Activated CD4-positive, alpha-beta T cell treated with anti-CD3 and anti-CD28 coated beads, Interleukin-2, amount 10 ng/mL, durations not matched to agents 7 days and 5 days (primary cell): ENCODE measurements at regions not wholly inside any gene's neighbourhood (a gene's known extent, or its start where the extent isn't known, plus 50 kb on each side); places are given as distances from the start of the nearest gene placed in this dataset.
"Not testable (repeated sequence)": the region's sequence is repeated elsewhere in the genome, so short reads cannot be mapped to it uniquely, and the experiment has no call there.

Source experiments
- CTCF ChIA-PET: fragments of 350-600 bp; sonication (Branson Sonifier 250); formaldehyde crosslinking; loops from one replicate; lab custom pipeline; 2021; ENCODE audit warnings: antibody characterized with exemption; lab: Charles Lee
- POLR2A ChIA-PET: fragments of 350-600 bp; sonication (Branson Sonifier 250); formaldehyde crosslinking; loops from one replicate; lab custom pipeline; 2021; ENCODE audit warnings: antibody characterized with exemption; lab: Charles Lee
- DNase-seq: peaks from one replicate; pipeline ENCODE4 v3.0.0-alpha.2; 2020
- H3K27ac Mint-ChIP-seq: one replicate; pipeline ENCODE4 v1.8.0; 2021; ENCODE audit warnings: mild to moderate bottlenecking, moderate library complexity, mixed read lengths
- H3K27me3 Mint-ChIP-seq: one replicate; pipeline ENCODE4 v1.8.0; 2021; ENCODE audit warnings: mixed read lengths
- H3K36me3 Mint-ChIP-seq: one replicate; pipeline ENCODE4 v1.8.0; 2021; ENCODE audit warnings: low read depth, mixed read lengths
- H3K4me1 Mint-ChIP-seq: one replicate; pipeline ENCODE4 v1.8.0; 2021; ENCODE audit warnings: mixed read lengths
- H3K4me3 Mint-ChIP-seq: one replicate; pipeline ENCODE4 v1.8.0; 2021; ENCODE audit warnings: mild to moderate bottlenecking, moderate library complexity, mixed read lengths
- H3K9me3 Mint-ChIP-seq: one replicate; pipeline ENCODE4 v1.8.0; 2021; ENCODE audit warnings: mixed read lengths

DNA sequence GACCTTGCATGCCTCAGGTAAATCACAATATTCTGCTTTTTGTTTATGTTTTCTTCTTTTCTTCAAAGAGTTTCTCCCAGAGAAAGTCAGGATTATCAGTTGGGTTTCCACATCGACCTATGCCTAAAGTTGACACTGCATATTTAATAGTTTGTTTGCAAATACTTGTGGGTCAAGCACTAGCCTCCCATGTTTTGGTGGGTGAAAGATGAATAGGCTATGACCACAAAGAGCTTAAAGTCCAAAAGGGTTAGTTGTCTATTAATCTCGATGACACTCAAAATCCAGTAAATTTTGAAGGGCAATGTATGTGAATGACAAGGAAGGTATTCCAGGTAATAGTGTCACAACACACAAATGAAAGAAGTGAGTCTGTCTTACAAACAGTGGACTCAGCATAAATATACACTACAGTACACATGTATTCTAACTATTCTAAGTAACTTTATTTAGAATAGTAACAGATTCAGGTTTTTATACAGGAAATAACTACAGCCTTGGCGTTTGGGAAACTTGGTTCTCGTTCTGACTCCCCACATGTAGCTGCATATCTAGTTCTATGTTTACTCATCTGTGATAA, 667.1 kb downstream of the PCDH17 start:
- H3K9me3 Mint-ChIP-seq = no peaks in the 10 kb centered on the region
- ChIA-PET CTCF (no interaction called here), POLR2A (no interaction called here)
- no peak overlapping the region for H3K4me3 Mint-ChIP-seq
- no peaks in the 10 kb centered on the region for H3K27me3 Mint-ChIP-seq
- H3K27ac Mint-ChIP-seq = no peak overlapping the region
- DNase-seq = no peak
- H3K4me1 Mint-ChIP-seq = no peaks in the 10 kb centered on the region
- H3K36me3 Mint-ChIP-seq = no peaks in the 10 kb centered on the region

GRCh38 chr13:58300224-58300623, 668.7 kb downstream of the PCDH17 start:
- no peak for DNase-seq
- POLR2A ChIA-PET = no interaction called here
- Mint-ChIP-seq H3K27me3 (no peaks in the 10 kb centered on the region), H3K9me3 (no peaks in the 10 kb centered on the region), H3K4me1 (no peaks in the 10 kb centered on the region), H3K36me3 (no peaks in the 10 kb centered on the region), H3K27ac (no peak overlapping the region), H3K4me3 (no peak overlapping the region)
- CTCF ChIA-PET = no interaction called here

DNA sequence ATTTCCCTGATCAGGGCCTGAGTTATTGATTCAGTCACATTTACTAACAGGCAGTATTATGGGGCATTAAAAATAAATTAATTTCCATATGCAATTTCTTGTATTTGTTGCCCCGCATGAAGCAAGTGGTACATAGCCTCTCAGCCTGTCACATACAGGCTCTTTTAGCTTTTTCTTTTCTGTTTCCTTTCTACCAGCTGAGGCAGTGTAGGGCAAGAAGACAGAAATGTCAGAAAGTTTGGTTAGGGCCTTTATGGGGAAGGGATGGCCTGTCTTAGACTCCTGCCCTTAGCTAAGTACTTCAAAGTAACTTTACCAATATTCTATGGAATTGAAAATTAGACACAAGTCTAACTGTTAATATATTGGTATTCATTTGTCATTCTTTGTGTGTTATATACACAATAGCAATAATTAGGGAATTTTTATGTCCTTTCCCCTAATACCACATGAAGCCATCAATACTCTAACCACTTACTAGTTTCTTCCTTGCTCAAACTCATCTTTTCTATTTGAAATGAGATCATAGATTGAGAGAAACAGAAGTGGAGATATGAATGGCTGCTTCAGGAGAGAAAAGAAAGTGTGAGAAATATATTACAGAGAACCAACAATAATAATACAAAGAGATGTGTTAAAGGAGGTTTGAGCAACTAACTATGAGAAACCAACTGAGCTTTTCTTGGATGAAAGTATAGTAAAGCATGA, 669.6 kb downstream of the PCDH17 start:
- H3K4me3 Mint-ChIP-seq = no peak overlapping the region
- no peak overlapping the region for H3K27ac Mint-ChIP-seq
- ChIA-PET POLR2A (no interaction called here), CTCF (no interaction called here)
- no peaks in the 10 kb centered on the region for H3K36me3 Mint-ChIP-seq
- no peaks in the 10 kb centered on the region for H3K27me3 Mint-ChIP-seq
- no peaks in the 10 kb centered on the region for H3K4me1 Mint-ChIP-seq
- no peak for DNase-seq
- no peaks in the 10 kb centered on the region for H3K9me3 Mint-ChIP-seq

DNA sequence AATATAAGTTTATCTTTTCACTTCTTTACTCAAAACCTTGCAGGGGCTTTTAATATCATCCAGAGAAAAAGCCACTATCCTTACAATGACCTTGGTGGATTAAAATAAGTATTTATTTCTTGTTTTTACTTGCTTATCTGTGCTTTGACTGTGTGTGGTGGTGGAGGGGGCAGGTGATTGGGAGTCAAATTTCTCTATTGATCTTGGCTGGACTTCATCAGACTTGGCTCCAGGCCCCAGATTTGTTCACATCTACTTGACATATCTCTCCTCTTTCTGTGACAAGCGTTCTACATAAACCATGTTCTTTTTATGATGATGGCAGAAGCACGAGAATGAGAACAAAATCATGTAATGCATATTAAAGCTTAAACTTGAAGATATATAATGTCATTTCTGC, 670.8 kb downstream of the PCDH17 start:
- POLR2A ChIA-PET = no interaction called here
- Mint-ChIP-seq H3K4me3 (no peak overlapping the region), H3K9me3 (no peaks in the 10 kb centered on the region), H3K36me3 (no peaks in the 10 kb centered on the region), H3K4me1 (no peaks in the 10 kb centered on the region), H3K27me3 (no peaks in the 10 kb centered on the region), H3K27ac (no peak overlapping the region)
- no peak for DNase-seq
- CTCF ChIA-PET = no interaction called here

DNA sequence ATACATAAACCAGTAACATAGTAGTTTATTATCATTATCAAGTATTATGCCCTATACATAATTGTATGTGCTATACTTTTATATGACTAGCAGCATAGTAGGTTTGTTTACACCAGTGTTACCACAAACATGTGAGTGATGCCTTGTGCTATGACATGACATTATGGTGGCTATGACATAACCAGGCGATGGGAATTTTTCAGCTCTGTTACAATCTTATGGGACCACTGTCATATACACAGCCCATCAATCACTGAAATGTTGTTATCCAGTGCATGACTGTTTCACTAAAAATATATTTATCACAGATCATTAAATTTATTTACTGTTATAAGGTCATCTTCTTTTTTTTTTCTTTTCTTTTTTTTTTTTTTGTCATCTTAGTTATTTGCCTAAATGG, 674.5 kb downstream of the PCDH17 start:
- Mint-ChIP-seq H3K27ac (no peak overlapping the region), H3K27me3 (no peaks in the 10 kb centered on the region), H3K9me3 (no peaks in the 10 kb centered on the region), H3K4me3 (no peak overlapping the region), H3K4me1 (no peaks in the 10 kb centered on the region), H3K36me3 (no peaks in the 10 kb centered on the region)
- POLR2A ChIA-PET = no interaction called here
- CTCF ChIA-PET = no interaction called here
- no peak for DNase-seq

DNA sequence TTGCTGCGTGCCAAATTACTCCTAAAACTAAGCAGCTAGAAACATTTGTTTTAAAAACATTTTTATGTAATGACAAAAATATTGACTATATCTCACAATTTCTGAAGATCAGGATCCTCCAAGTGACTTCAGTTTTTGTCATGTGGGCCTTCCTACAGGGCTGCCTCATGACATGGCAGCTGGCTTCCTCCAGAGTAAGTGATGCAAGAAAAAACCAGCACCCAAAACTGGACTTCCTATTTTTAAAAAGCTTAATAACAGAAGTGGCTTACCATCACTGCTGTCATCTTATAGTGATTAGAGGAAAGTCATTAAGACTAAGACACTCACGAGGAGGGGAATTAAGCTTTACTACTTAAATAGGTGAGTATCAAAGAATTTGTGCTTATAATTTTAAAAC, 681.7 kb downstream of the PCDH17 start:
- DNase-seq = no peak
- Mint-ChIP-seq H3K27ac (no peak overlapping the region), H3K36me3 (no peaks in the 10 kb centered on the region), H3K27me3 (no peaks in the 10 kb centered on the region), H3K4me1 (no peaks in the 10 kb centered on the region), H3K9me3 (peaks cover 2% of the 10 kb centered on the region), H3K4me3 (no peak overlapping the region)
- POLR2A ChIA-PET = no interaction called here
- CTCF ChIA-PET = no interaction called here

- Mint-ChIP-seq H3K36me3 (no peaks in the 10 kb centered on the region), H3K27me3 (no peaks in the 10 kb centered on the region), H3K4me3 (no peak overlapping the region), H3K9me3 (peaks cover 2% of the 10 kb centered on the region), H3K4me1 (no peaks in the 10 kb centered on the region), H3K27ac (no peak overlapping the region)
- DNase-seq = no peak
- ChIA-PET POLR2A (no interaction called here), CTCF (no interaction called here)
These were observed 687.1 kb downstream of the PCDH17 start for GRCh38 chr13:58318495-58319167.

DNA sequence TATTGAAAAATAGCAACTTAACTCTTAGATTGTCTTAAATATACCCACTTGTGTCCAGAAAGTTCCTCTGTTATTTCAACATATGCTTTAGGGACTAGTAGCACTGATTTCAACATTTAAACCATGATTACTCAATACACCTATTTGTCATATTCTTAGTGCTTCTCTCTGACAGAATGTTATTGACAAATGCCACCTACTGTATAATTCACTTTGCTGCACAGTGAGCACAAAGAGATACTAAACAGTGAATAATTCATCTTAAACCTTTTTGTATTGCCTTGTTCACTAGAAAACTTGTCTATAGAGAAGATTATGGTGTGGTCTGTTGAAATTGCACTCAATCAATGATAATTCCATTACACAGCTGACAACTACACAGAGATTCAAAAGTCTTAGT, 692.6 kb downstream of the PCDH17 start:
- Mint-ChIP-seq H3K27ac (no peak overlapping the region), H3K27me3 (no peaks in the 10 kb centered on the region), H3K9me3 (no peaks in the 10 kb centered on the region), H3K4me3 (no peak overlapping the region), H3K4me1 (no peaks in the 10 kb centered on the region), H3K36me3 (no peaks in the 10 kb centered on the region)
- ChIA-PET CTCF (no interaction called here), POLR2A (no interaction called here)
- no peak for DNase-seq

DNA sequence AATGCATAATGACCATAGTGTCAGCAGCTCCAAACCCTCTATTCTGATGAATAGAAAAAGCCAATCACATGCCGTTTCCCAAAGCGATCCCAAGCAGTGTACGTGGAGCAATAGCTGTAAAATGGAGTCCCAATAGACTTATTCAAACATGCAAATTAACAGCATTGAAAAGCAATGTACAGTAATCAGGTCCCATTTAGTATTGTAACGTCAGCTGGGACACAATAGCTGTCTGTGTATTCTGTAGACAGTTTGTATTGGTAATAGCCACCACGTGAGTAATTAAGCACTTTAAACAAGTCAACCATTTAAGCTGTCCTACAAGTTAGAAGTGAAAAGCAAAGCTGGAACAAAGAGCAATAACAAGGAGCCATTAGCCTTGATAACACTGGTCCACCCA, 698.2 kb downstream of the PCDH17 start:
- no peak overlapping the region for H3K27ac Mint-ChIP-seq
- no peak overlapping the region for H3K4me3 Mint-ChIP-seq
- CTCF ChIA-PET = no interaction called here
- H3K36me3 Mint-ChIP-seq = no peaks in the 10 kb centered on the region
- no peaks in the 10 kb centered on the region for H3K9me3 Mint-ChIP-seq
- POLR2A ChIA-PET = no interaction called here
- H3K27me3 Mint-ChIP-seq = no peaks in the 10 kb centered on the region
- H3K4me1 Mint-ChIP-seq = no peaks in the 10 kb centered on the region
- no peak for DNase-seq

DNA sequence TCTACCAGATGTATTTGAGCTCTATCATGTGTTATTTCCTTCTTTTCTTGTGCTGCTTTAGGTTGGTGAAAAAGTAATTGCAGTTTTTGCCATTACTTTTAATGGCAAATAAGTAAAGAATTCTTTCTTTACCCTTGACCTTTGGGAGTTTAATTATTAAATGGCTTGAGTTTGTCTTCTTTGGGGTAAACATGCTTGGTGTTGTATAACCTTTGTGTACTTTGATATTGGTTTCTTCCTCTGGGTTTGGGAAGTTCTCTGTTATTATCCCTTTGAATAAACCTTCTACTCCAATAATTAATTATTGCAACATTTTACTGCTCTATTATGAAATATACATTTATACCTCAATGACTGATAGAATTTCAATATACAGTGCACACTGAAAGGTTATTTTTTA, 709.4 kb downstream of the PCDH17 start:
- no peak overlapping the region for H3K4me3 Mint-ChIP-seq
- no peak for DNase-seq
- ChIA-PET CTCF (no interaction called here), POLR2A (no interaction called here)
- no peaks in the 10 kb centered on the region for H3K27me3 Mint-ChIP-seq
- no peak overlapping the region for H3K27ac Mint-ChIP-seq
- no peaks in the 10 kb centered on the region for H3K36me3 Mint-ChIP-seq
- no peaks in the 10 kb centered on the region for H3K9me3 Mint-ChIP-seq
- H3K4me1 Mint-ChIP-seq = no peaks in the 10 kb centered on the region

GRCh38 chr13:58341318-58341717, 709.8 kb downstream of the PCDH17 start:
- Mint-ChIP-seq H3K4me1 (no peaks in the 10 kb centered on the region), H3K9me3 (no peaks in the 10 kb centered on the region), H3K4me3 (no peak overlapping the region), H3K27me3 (no peaks in the 10 kb centered on the region), H3K36me3 (no peaks in the 10 kb centered on the region), H3K27ac (no peak overlapping the region)
- ChIA-PET CTCF (no interaction called here), POLR2A (no interaction called here)
- no peak for DNase-seq

- H3K27me3 Mint-ChIP-seq = no peaks in the 10 kb centered on the region
- H3K36me3 Mint-ChIP-seq = no peaks in the 10 kb centered on the region
- no peak overlapping the region for H3K27ac Mint-ChIP-seq
- no peaks in the 10 kb centered on the region for H3K4me1 Mint-ChIP-seq
- no peaks in the 10 kb centered on the region for H3K9me3 Mint-ChIP-seq
- H3K4me3 Mint-ChIP-seq = no peak overlapping the region
- ChIA-PET POLR2A (interaction anchor here (0.6 kb wide), 1 partner anchor 19 kb away, joined by 3 read pairs; no protein-coding TSS in a partner anchor), CTCF (no interaction called here)
- no peak for DNase-seq
These were observed 711.5 kb downstream of the PCDH17 start for GRCh38 chr13:58343076-58343475.

DNA sequence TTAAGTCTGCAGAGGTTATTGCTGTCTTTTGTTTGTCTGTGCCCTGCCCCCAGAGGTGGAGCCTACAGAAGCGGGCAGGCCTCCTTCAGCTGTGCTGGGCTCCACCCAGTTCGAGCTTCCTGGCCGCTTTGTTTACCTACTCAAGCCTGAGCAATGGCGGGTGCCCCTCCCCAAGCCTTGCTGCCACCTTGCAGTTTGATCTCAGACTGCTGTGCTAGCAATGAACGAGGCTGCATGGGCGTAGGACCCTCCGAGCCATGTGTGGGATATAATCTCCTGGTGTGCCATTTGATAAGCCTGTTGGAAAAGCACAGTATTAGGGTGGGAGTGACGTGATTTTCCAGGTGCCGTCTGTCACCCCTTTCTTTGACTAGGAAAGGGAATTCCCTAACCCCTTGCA, 720.6 kb downstream of the PCDH17 start:
- CTCF ChIA-PET, POLR2A ChIA-PET, DNase-seq, H3K27me3 Mint-ChIP-seq, H3K9me3 Mint-ChIP-seq, H3K4me3 Mint-ChIP-seq, H3K4me1 Mint-ChIP-seq, H3K27ac Mint-ChIP-seq, H3K36me3 Mint-ChIP-seq: not testable (repeated sequence)
